ENCODE measurements at regions not wholly inside any gene's neighbourhood (a gene's known extent, or its start where the extent isn't known, plus 50 kb on each side); places are given as distances from the start of the nearest gene placed in this dataset.

- TF ChIP-seq NFIC (IDR thresholded peaks at IDR 0.05; ENCODE audit: borderline replicate concordance), result no peak
- TF ChIP-seq GATA2 (CRISPR knock-in tag; IDR thresholded peaks at IDR 0.05), result no peak
- TF ChIP-seq SMC3 (IDR thresholded peaks at IDR 0.05; ENCODE audit: low read depth, low read length), result no peak
- TF ChIP-seq RCOR1 (IDR thresholded peaks at IDR 0.05; ENCODE audit: low read length), result no peak
- no peak for TF ChIP-seq RAD21 (IDR thresholded peaks at IDR 0.05; ENCODE audit: low read length)
Measured at GRCh38 chrX:120697053-120697452, 67.2 kb upstream of the C1GALT1C1 start (continued).

- H4K20me1 ChIP-seq (ENCODE audit: insufficient read depth), result no peaks in the 10 kb centered on the region
- ChIA-PET CTCF (no interaction called here), POLR2A (no interaction called here)
- H3K27me3 ChIP-seq (ENCODE audit: insufficient read depth), result 0 out of 2 replicates have a peak, but pooled peaks cover 7% of the 10 kb centered on the region
- no peaks in the 10 kb centered on the region for H3K9me2 ChIP-seq
- H3K79me2 ChIP-seq (ENCODE audit: insufficient read depth), result no peaks in the 10 kb centered on the region
- TF ChIP-seq USF2 (IDR thresholded peaks at IDR 0.05; ENCODE audit: borderline replicate concordance, low read depth, low read length) (no peak), TAF1 (IDR thresholded peaks at IDR 0.05; ENCODE audit: borderline replicate concordance, low read depth, low read length) (no peak), CTCF (IDR thresholded peaks at IDR 0.05) (no peak), MEF2A (IDR thresholded peaks at IDR 0.05; ENCODE audit: borderline replicate concordance, low read depth) (no peak), NFIC (IDR thresholded peaks at IDR 0.05; ENCODE audit: borderline replicate concordance) (no peak), SMC3 (IDR thresholded peaks at IDR 0.05; ENCODE audit: low read depth, low read length) (no peak), ELF1 (IDR thresholded peaks at IDR 0.05) (no peak), TCF12 (IDR thresholded peaks at IDR 0.05) (no peak), POLR2AphosphoS5 (IDR thresholded peaks at IDR 0.05; ENCODE audit: low read depth, low read length) (no peak), EZH2phosphoT487 (IDR thresholded peaks at IDR 0.05; ENCODE audit: borderline replicate concordance, low read depth) (no peak)
- WGBS (ENCODE audit: low lambda C conversion rate), result 51% methylated on average over 2 of the region's 2 CpGs
- no peaks in the 10 kb centered on the region for H3K9me3 ChIP-seq
- no peaks in the 10 kb centered on the region for H3K36me3 ChIP-seq (replicated peaks in 1 of 2; ENCODE audit: control insufficient read depth in 1 of 2, insufficient read depth in 2 of 2, low read length in 1 of 2)
- H2AFZ ChIP-seq (ENCODE audit: low read depth), result no peak overlapping the region
- DNase-seq, result no peak
- H3K9ac ChIP-seq, result no peak overlapping the region
- no peak overlapping the region for H3K27ac ChIP-seq (ENCODE audit: low read depth in 2 of 2, low read length in 1 of 2)
- no peak overlapping the region for H3K4me3 ChIP-seq (ENCODE audit: low read depth in 2 of 2, low read length in 1 of 2)
- no peak overlapping the region for H3K4me2 ChIP-seq
- H3F3A ChIP-seq (replicated peaks; ENCODE audit: insufficient read depth), result no peaks in the 10 kb centered on the region
- no peaks in the 10 kb centered on the region for H3K4me1 ChIP-seq (ENCODE audit: control insufficient read depth in 1 of 2, insufficient read depth in 2 of 2, low read depth in 1 of 2, low read length in 1 of 2)
Measured at GRCh38 chrX:120692319-120692718, 62.5 kb upstream of the C1GALT1C1 start.

GRCh38 chrX:120690941-120691340, 61.1 kb upstream of the C1GALT1C1 start:
- H3K4me1 ChIP-seq (ENCODE audit: control insufficient read depth in 1 of 2, insufficient read depth in 2 of 2, low read depth in 1 of 2, low read length in 1 of 2), result no peaks in the 10 kb centered on the region
- H4K20me1 ChIP-seq (ENCODE audit: insufficient read depth), result no peaks in the 10 kb centered on the region
- 34% methylated on average over 4 of the region's 4 CpGs for WGBS (ENCODE audit: low lambda C conversion rate)
- H3F3A ChIP-seq (replicated peaks; ENCODE audit: insufficient read depth), result no peaks in the 10 kb centered on the region
- POLR2A ChIA-PET, result no interaction called here
- no peaks in the 10 kb centered on the region for H3K79me2 ChIP-seq (ENCODE audit: insufficient read depth)
- no peak for DNase-seq
- no peak overlapping the region for H3K27ac ChIP-seq (ENCODE audit: low read depth in 2 of 2, low read length in 1 of 2)
- H2AFZ ChIP-seq (ENCODE audit: low read depth), result no peak overlapping the region
- H3K9me2 ChIP-seq, result no peaks in the 10 kb centered on the region
- 0 out of 2 replicates have a peak, but pooled peaks cover 7% of the 10 kb centered on the region for H3K27me3 ChIP-seq (ENCODE audit: insufficient read depth)
- no peak overlapping the region for H3K9ac ChIP-seq
- H3K9me3 ChIP-seq, result no peaks in the 10 kb centered on the region
- H3K4me3 ChIP-seq (ENCODE audit: low read depth in 2 of 2, low read length in 1 of 2), result no peak overlapping the region
- no peak for TF ChIP-seq RCOR1 (IDR thresholded peaks at IDR 0.05; ENCODE audit: low read length)
- TF ChIP-seq CHD2 (IDR thresholded peaks at IDR 0.05; ENCODE audit: low read length, partially characterized antibody), result no peak
- TF ChIP-seq REST (IDR thresholded peaks at IDR 0.05; ENCODE audit: low read depth, low read length), result no peak
- no peaks in the 10 kb centered on the region for H3K36me3 ChIP-seq (replicated peaks in 1 of 2; ENCODE audit: control insufficient read depth in 1 of 2, insufficient read depth in 2 of 2, low read length in 1 of 2)
- no peak overlapping the region for H3K4me2 ChIP-seq
- CTCF ChIA-PET, result no interaction called here
